GM18499 (cell line): ENCODE measurements at regions not wholly inside any gene's neighbourhood (a gene's known extent, or its start where the extent isn't known, plus 50 kb on each side); places are given as distances from the start of the nearest gene placed in this dataset.
"Not testable (repeated sequence)": the region's sequence is repeated elsewhere in the genome, so short reads cannot be mapped to it uniquely, and the experiment has no call there.

Source experiments
- ATAC-seq: cut with Tn5 transposase; IDR thresholded peaks from one replicate; pipeline ENCODE4 v1.9.1; 2021; ENCODE audit warnings: moderate number of reproducible peaks; ENCODE audit not compliant: insufficient read depth, unreplicated experiment

- ATAC-seq: no peak
Measured at GRCh38 chr2:160550048-160550447, 56.4 kb upstream of the RBMS1 start.

GRCh38 chr2:160551259-160551658 lies 57.7 kb upstream of the RBMS1 start:
- no peak for ATAC-seq

- ATAC-seq: no peak
Measured at GRCh38 chr2:160555420-160556071, 61.9 kb upstream of the RBMS1 start.

GRCh38 chr2:160557903-160558302 lies 64.3 kb upstream of the RBMS1 start:
- no peak for ATAC-seq

GRCh38 chr2:160558531-160558930 lies 64.9 kb upstream of the RBMS1 start:
- no peak for ATAC-seq

GRCh38 chr2:160561551-160562295 lies 68.1 kb upstream of the RBMS1 start:
- no peak for ATAC-seq

GRCh38 chr2:160562730-160563129 lies 69.1 kb upstream of the RBMS1 start:
- no peak for ATAC-seq

- no peak for ATAC-seq
Measured at GRCh38 chr2:160564591-160564990, 71.0 kb upstream of the RBMS1 start.

- no peak for ATAC-seq
Measured at GRCh38 chr2:160565099-160565845, 71.7 kb upstream of the RBMS1 start.

- no peak for ATAC-seq
Measured at GRCh38 chr2:160566717-160567116, 73.1 kb upstream of the RBMS1 start.

- ATAC-seq: no peak
Measured at GRCh38 chr2:160568856-160569255, 75.2 kb upstream of the RBMS1 start.

GRCh38 chr2:160570376-160570775 lies 76.8 kb upstream of the RBMS1 start:
- ATAC-seq: no peak

GRCh38 chr2:160574468-160575140 lies 81.0 kb upstream of the RBMS1 start:
- no peak for ATAC-seq

GRCh38 chr2:160575368-160575767 lies 81.8 kb upstream of the RBMS1 start:
- no peak for ATAC-seq

GRCh38 chr2:160576054-160576499 lies 82.5 kb upstream of the RBMS1 start:
- ATAC-seq: no peak

- ATAC-seq: not testable (repeated sequence)
Measured at GRCh38 chr2:160577081-160577480, 83.5 kb upstream of the RBMS1 start.

GRCh38 chr2:160581035-160581434 lies 87.4 kb upstream of the RBMS1 start:
- no peak for ATAC-seq

GRCh38 chr2:160581448-160581847 lies 87.8 kb upstream of the RBMS1 start:
- no peak for ATAC-seq

- ATAC-seq: no peak
Measured at GRCh38 chr2:160582081-160582480, 88.5 kb upstream of the RBMS1 start.

- no peak for ATAC-seq
Measured at GRCh38 chr2:160582490-160583145, 89.0 kb upstream of the RBMS1 start.
